Trophoblast cell (in vitro differentiated cells and primary cell): ENCODE measurements at regions not wholly inside any gene's neighbourhood (a gene's known extent, or its start where the extent isn't known, plus 50 kb on each side); places are given as distances from the start of the nearest gene placed in this dataset.
A peak's percentile ranks its signal among the peaks of the same experiment; 100 is the strongest.

ENCODE experiments used
- DNase-seq, 2 donors: peaks; one replicate each; pipeline ENCODE4 v3.0.0-alpha.2; 2016
- H2AFZ ChIP-seq: 2 replicates; pipeline ENCODE4 v1.6.1; 2013; ENCODE audit warnings: low read length, moderate library complexity, mild to moderate bottlenecking; ENCODE audit not compliant: insufficient read depth, poor library complexity
- H2AK5ac ChIP-seq: 2 replicates; pipeline ENCODE4 v1.6.1; 2013; ENCODE audit warnings: mild to moderate bottlenecking, low read length
- H2BK120ac ChIP-seq: 2 replicates; pipeline ENCODE4 v1.6.1; 2013; ENCODE audit warnings: low read length, mild to moderate bottlenecking, moderate library complexity; ENCODE audit not compliant: insufficient read depth, poor library complexity
- H2BK12ac ChIP-seq: 2 replicates; pipeline ENCODE4 v1.6.1; 2013; ENCODE audit warnings: mild to moderate bottlenecking, low read length, moderate library complexity
- H2BK5ac ChIP-seq: 2 replicates; pipeline ENCODE4 v1.6.1; 2013; ENCODE audit warnings: low read length, low read depth, moderate library complexity, mild to moderate bottlenecking; ENCODE audit not compliant: poor library complexity
- H3K14ac ChIP-seq: 2 replicates; pipeline ENCODE4 v1.6.1; 2013; ENCODE audit warnings: mild to moderate bottlenecking, low read length
- H3K18ac ChIP-seq: 2 replicates; pipeline ENCODE4 v1.6.1; 2013; ENCODE audit warnings: mild to moderate bottlenecking, low read length
- H3K23ac ChIP-seq: 2 replicates; pipeline ENCODE4 v1.6.1; 2013; ENCODE audit warnings: low read length
- H3K27ac ChIP-seq: 2 replicates; pipeline ENCODE4 v1.5.1; 2013; ENCODE audit warnings: low read depth, mild to moderate bottlenecking, inconsistent platforms, low read length, moderate library complexity
- H3K27me3 ChIP-seq: 2 replicates; pipeline ENCODE4 v1.6.1; 2013; ENCODE audit warnings: inconsistent platforms, mild to moderate bottlenecking, low read length, moderate library complexity; ENCODE audit not compliant: insufficient read depth
- H3K36me3 ChIP-seq, 2 experiments: 1 replicate in 1 of 2; 2 replicates in 1 of 2; pipeline ENCODE4 v1.6.1; 2013; ENCODE audit warnings: low read length in 2 of 2, mild to moderate bottlenecking in 2 of 2, moderate library complexity in 1 of 2; ENCODE audit not compliant: insufficient read depth in 2 of 2, control insufficient read depth in 1 of 2
- H3K4ac ChIP-seq: 2 replicates; pipeline ENCODE4 v1.6.1; 2013; ENCODE audit warnings: low read depth, mild to moderate bottlenecking, low read length, moderate library complexity
- H3K4me1 ChIP-seq, 2 experiments: 1 replicate in 1 of 2; 2 replicates in 1 of 2; pipeline ENCODE4 v1.6.1; 2013; ENCODE audit warnings: low read length in 2 of 2, mild to moderate bottlenecking in 2 of 2, moderate library complexity in 1 of 2; ENCODE audit not compliant: insufficient read depth in 2 of 2, control insufficient read depth in 1 of 2
- H3K4me2 ChIP-seq: 2 replicates; pipeline ENCODE4 v1.6.1; 2013; ENCODE audit warnings: inconsistent platforms, mild to moderate bottlenecking, low read length, moderate library complexity
- H3K4me3 ChIP-seq: 2 replicates; pipeline ENCODE4 v1.5.1; 2013; ENCODE audit warnings: mild to moderate bottlenecking, low read depth, low read length, inconsistent platforms
- H3K79me1 ChIP-seq: one replicate; pipeline ENCODE4 v1.6.1; 2013; ENCODE audit warnings: low read length
- H3K79me2 ChIP-seq: 2 replicates; pipeline ENCODE4 v1.6.1; 2013; ENCODE audit warnings: low read length, mild to moderate bottlenecking; ENCODE audit not compliant: control insufficient read depth, insufficient read depth, poor library complexity
- H3K9ac ChIP-seq: 2 replicates; pipeline ENCODE4 v1.6.1; 2013; ENCODE audit warnings: mild to moderate bottlenecking, low read length
- H3K9me3 ChIP-seq: 2 replicates; pipeline ENCODE4 v1.6.1; 2013; ENCODE audit warnings: low read depth, mild to moderate bottlenecking, control low read depth, inconsistent platforms, low read length; ENCODE audit not compliant: insufficient read depth
- H4K12ac ChIP-seq: 2 replicates; pipeline ENCODE4 v1.6.1; 2013; ENCODE audit warnings: low read depth, mild to moderate bottlenecking, low read length, moderate library complexity
- H4K8ac ChIP-seq: 2 replicates; pipeline ENCODE4 v1.6.1; 2013; ENCODE audit warnings: low read depth, mild to moderate bottlenecking, low read length, moderate library complexity
- H4K91ac ChIP-seq: one replicate; pipeline ENCODE4 v1.6.1; 2013; ENCODE audit warnings: low read depth, mild to moderate bottlenecking, low read length, moderate library complexity
- WGBS: extraction: QIAGEN DNeasy Blood & Tissue Kit; methylation state at CpG from one replicate; pipeline ENCODE4 v1.1.7; 2013; ENCODE audit warnings: missing lambda C conversion rate; ENCODE audit not compliant: insufficient read length, insufficient coverage; ENCODE audit errors: extremely low coverage; 5-methylcytosine and 5-hydroxymethylcytosine counted together

- WGBS: no CpG with 5 or more reads among the region's 5 CpGs
- no peak overlapping the region for H3K4me2 ChIP-seq
- no peak overlapping the region for H2AK5ac ChIP-seq
- H3K79me1 ChIP-seq: peaks cover 4% of the 10 kb centered on the region
- no peak overlapping the region for H3K4me3 ChIP-seq
- no peak overlapping the region for H2BK5ac ChIP-seq
- no peak overlapping the region for H2BK120ac ChIP-seq
- no peak overlapping the region for H2AFZ ChIP-seq
- H3K27me3 ChIP-seq: no peaks in the 10 kb centered on the region
- H2BK12ac ChIP-seq: peak overlapping the region; percentile 15
- peaks cover 3% of the 10 kb centered on the region for H3K9me3 ChIP-seq
- no peak overlapping the region for H4K12ac ChIP-seq
- DNase-seq: no peak
- no peak overlapping the region for H4K8ac ChIP-seq
- H3K79me2 ChIP-seq: no peaks in the 10 kb centered on the region
- no peak overlapping the region for H3K18ac ChIP-seq
- H3K4me1 ChIP-seq: no peaks in the 10 kb centered on the region
- no peak overlapping the region for H3K9ac ChIP-seq
- H3K14ac ChIP-seq: no peak overlapping the region
- H4K91ac ChIP-seq: no peak overlapping the region
- no peak overlapping the region for H3K23ac ChIP-seq
- H3K27ac ChIP-seq: no peak overlapping the region
- no peaks in the 10 kb centered on the region for H3K36me3 ChIP-seq
- H3K4ac ChIP-seq: no peak overlapping the region
Measured at GRCh38 chr5:74478328-74478727, 162.2 kb downstream of the ENC1 start.

- Histone ChIP-seq H2AFZ (no peak overlapping the region), H3K14ac (peak overlapping the region; percentile 6), H4K91ac (no peak overlapping the region), H3K27me3 (no peaks in the 10 kb centered on the region), H3K9ac (no peak overlapping the region), H3K23ac (no peak overlapping the region), H3K9me3 (peaks cover 3% of the 10 kb centered on the region), H3K79me1 (peaks cover 4% of the 10 kb centered on the region), H2AK5ac (no peak overlapping the region), H3K4ac (no peak overlapping the region), H3K27ac (no peak overlapping the region), H4K12ac (no peak overlapping the region), H2BK5ac (no peak overlapping the region), H3K4me2 (no peak overlapping the region), H4K8ac (no peak overlapping the region), H3K4me1 (no peaks in the 10 kb centered on the region), H2BK12ac (peak overlapping the region; percentile 5), H3K18ac (no peak overlapping the region), H3K4me3 (no peak overlapping the region), H2BK120ac (no peak overlapping the region), H3K79me2 (no peaks in the 10 kb centered on the region), H3K36me3 (no peaks in the 10 kb centered on the region)
- WGBS: no CpG with 5 or more reads among the region's 12 CpGs
- DNase-seq: no peak
Measured at GRCh38 chr5:74477761-74478160, 162.8 kb downstream of the ENC1 start.

- H4K12ac ChIP-seq: no peak overlapping the region
- no peak overlapping the region for H2BK120ac ChIP-seq
- no peak overlapping the region for H3K9ac ChIP-seq
- H4K91ac ChIP-seq: no peak overlapping the region
- H3K27me3 ChIP-seq: no peaks in the 10 kb centered on the region
- H3K4ac ChIP-seq: no peak overlapping the region
- no peak overlapping the region for H4K8ac ChIP-seq
- H3K4me3 ChIP-seq: no peak overlapping the region
- no peak overlapping the region for H2AK5ac ChIP-seq
- no peak overlapping the region for H3K18ac ChIP-seq
- H3K23ac ChIP-seq: no peak overlapping the region
- no peak overlapping the region for H2BK5ac ChIP-seq
- H3K79me1 ChIP-seq: no peaks in the 10 kb centered on the region
- no peaks in the 10 kb centered on the region for H3K4me1 ChIP-seq
- H3K4me2 ChIP-seq: no peak overlapping the region
- no peaks in the 10 kb centered on the region for H3K79me2 ChIP-seq
- H3K9me3 ChIP-seq: peaks cover 3% of the 10 kb centered on the region
- H3K14ac ChIP-seq: no peak overlapping the region
- no peak overlapping the region for H2BK12ac ChIP-seq
- no CpG with 5 or more reads among the region's 7 CpGs for WGBS
- H3K36me3 ChIP-seq: no peaks in the 10 kb centered on the region
- H2AFZ ChIP-seq: no peak overlapping the region
- DNase-seq: no peak
- H3K27ac ChIP-seq: no peak overlapping the region
Measured at GRCh38 chr5:74476819-74477453, 163.6 kb downstream of the ENC1 start.

- Histone ChIP-seq H4K91ac (no peak overlapping the region), H3K4ac (no peak overlapping the region), H3K18ac (no peak overlapping the region), H4K12ac (no peak overlapping the region), H3K14ac (no peak overlapping the region), H3K27me3 (no peaks in the 10 kb centered on the region), H3K36me3 (no peaks in the 10 kb centered on the region), H3K9ac (no peak overlapping the region), H2BK5ac (no peak overlapping the region), H2BK120ac (no peak overlapping the region), H2AFZ (no peak overlapping the region), H3K23ac (no peak overlapping the region), H3K9me3 (peaks cover 3% of the 10 kb centered on the region), H3K79me1 (no peaks in the 10 kb centered on the region), H2AK5ac (no peak overlapping the region), H3K4me3 (no peak overlapping the region), H3K4me2 (no peak overlapping the region), H4K8ac (no peak overlapping the region), H3K4me1 (no peaks in the 10 kb centered on the region), H3K79me2 (no peaks in the 10 kb centered on the region), H3K27ac (no peak overlapping the region), H2BK12ac (no peak overlapping the region)
- WGBS: no CpG with 5 or more reads among the region's 7 CpGs
- DNase-seq: no peak
Measured at GRCh38 chr5:74476046-74476818, 164.3 kb downstream of the ENC1 start.
